Neural cell (in vitro differentiated cells): ENCODE measurements at regions not wholly inside any gene's neighbourhood (a gene's known extent, or its start where the extent isn't known, plus 50 kb on each side); places are given as distances from the start of the nearest gene placed in this dataset.

ENCODE experiments used
- H2AFZ ChIP-seq: fragments of 200-600, 300-800 bp; sonication (generic), shearing (Covaris generic); 2 replicates; pipeline ENCODE4 v1.6.0; 2014; ENCODE audit warnings: low read depth, mild to moderate bottlenecking, antibody characterized with exemption, low read length, moderate library complexity
- H3F3A ChIP-seq: fragments of 200-600 bp; shearing (Covaris generic); 2 replicates; pipeline ENCODE4 v1.6.1; 2016; ENCODE audit warnings: mild to moderate bottlenecking, moderate library complexity, mixed read lengths, antibody characterized with exemption, low read length; ENCODE audit not compliant: insufficient read depth, poor library complexity, severe bottlenecking
- H3K27ac ChIP-seq: fragments of 200-600, 300-800 bp; sonication (generic), shearing (Covaris generic); 2 replicates; pipeline ENCODE4 v1.5.1; 2014; ENCODE audit warnings: mild to moderate bottlenecking, low read length, moderate library complexity
- H3K27me3 ChIP-seq: fragments of 300-800, 200-600 bp; sonication (generic), shearing (Covaris generic); 2 replicates; pipeline ENCODE4 v1.6.0; 2014; ENCODE audit warnings: mild to moderate bottlenecking, low read depth, low read length, moderate library complexity; ENCODE audit not compliant: insufficient read depth
- H3K36me3 ChIP-seq: fragments of 300-800, 200-600 bp; sonication (generic), shearing (Covaris generic); 2 replicates; pipeline ENCODE4 v1.5.1; 2014; ENCODE audit warnings: mild to moderate bottlenecking, antibody characterized with exemption, low read length, moderate library complexity; ENCODE audit not compliant: insufficient read depth
- H3K4me2 ChIP-seq: fragments of 300-800, 200-600 bp; sonication (generic), shearing (Covaris generic); 2 replicates; pipeline ENCODE4 v1.6.0; 2014; ENCODE audit warnings: mild to moderate bottlenecking, low read length
- H3K4me3 ChIP-seq: fragments of 300-800, 200-600 bp; sonication (generic), shearing (Covaris generic); 2 replicates; pipeline ENCODE4 v1.5.1; 2014; ENCODE audit warnings: mild to moderate bottlenecking, low read length, moderate library complexity
- H3K79me2 ChIP-seq: fragments of 200-600 bp; shearing (Covaris generic); replicated peaks from 2 replicates; pipeline ENCODE4 v1.6.0; 2014; ENCODE audit warnings: mild to moderate bottlenecking, low read length, moderate library complexity; ENCODE audit not compliant: insufficient read depth
- H3K9ac ChIP-seq: fragments of 300-800, 200-600 bp; sonication (generic), shearing (Covaris generic); 2 replicates; pipeline ENCODE4 v1.6.1; 2016; ENCODE audit warnings: mild to moderate bottlenecking, low read length, mixed read lengths
- H3K9me2 ChIP-seq: fragments of 200-600 bp; shearing (Covaris generic); 2 replicates; pipeline ENCODE4 v1.6.1; 2016; ENCODE audit warnings: mild to moderate bottlenecking, low read length, mixed read lengths; ENCODE audit not compliant: insufficient read depth
- H3K9me3 ChIP-seq: fragments of 200-600, 300-800 bp; sonication (generic), shearing (Covaris generic); 2 replicates; pipeline ENCODE4 v1.6.1; 2016; ENCODE audit warnings: mild to moderate bottlenecking, mixed run types, low read length, moderate library complexity, mixed read lengths
- H4K20me1 ChIP-seq: fragments of 200-600 bp; shearing (Covaris generic); 2 replicates; pipeline ENCODE4 v1.6.1; 2016; ENCODE audit warnings: mild to moderate bottlenecking, mixed run types; ENCODE audit not compliant: insufficient read depth
- CTCF ChIP-seq: fragments of 450-650 bp; IDR thresholded peaks from 2 replicates; pipeline ENCODE4 v1.5.1; 2014; ENCODE audit warnings: antibody characterized with exemption, mild to moderate bottlenecking, moderate library complexity; ENCODE audit not compliant: poor library complexity, severe bottlenecking
- EP300 ChIP-seq: fragments of 450-650 bp; conservative IDR thresholded peaks from 2 replicates; pipeline ENCODE4 v1.6.1; 2014; ENCODE audit warnings: antibody characterized with exemption, mild to moderate bottlenecking, moderate library complexity; ENCODE audit not compliant: poor library complexity, severe bottlenecking
- EZH2 ChIP-seq: fragments of 200-600, 300-800 bp; shearing (Covaris generic), sonication (generic); IDR thresholded peaks from 2 replicates; pipeline ENCODE4 v1.6.1; 2014; ENCODE audit warnings: antibody characterized with exemption, low read length, borderline replicate concordance, mild to moderate bottlenecking; ENCODE audit not compliant: insufficient read depth, poor library complexity, severe bottlenecking
- MXI1 ChIP-seq: fragments of 450-650 bp; conservative IDR thresholded peaks from 2 replicates; pipeline ENCODE4 v1.6.1; 2014; ENCODE audit warnings: antibody characterized with exemption, mild to moderate bottlenecking; ENCODE audit not compliant: poor library complexity, severe bottlenecking
- POLR2AphosphoS5 ChIP-seq: IDR thresholded peaks from 2 replicates; pipeline ENCODE4 v1.6.1; 2012
- RAD21 ChIP-seq: fragments of 450-650 bp; conservative IDR thresholded peaks from 2 replicates; pipeline ENCODE4 v1.6.1; 2014; ENCODE audit warnings: antibody characterized with exemption, mild to moderate bottlenecking, moderate library complexity
- REST ChIP-seq: IDR thresholded peaks from 2 replicates; pipeline ENCODE4 v1.6.1; 2012; ENCODE audit warnings: borderline replicate concordance
- SMC3 ChIP-seq: fragments of 450-650 bp; conservative IDR thresholded peaks from 2 replicates; pipeline ENCODE4 v1.6.1; 2014; ENCODE audit warnings: antibody characterized with exemption, mild to moderate bottlenecking, moderate library complexity; ENCODE audit not compliant: poor library complexity
- TAF1 ChIP-seq: IDR thresholded peaks from 2 replicates; pipeline ENCODE4 v1.6.1; 2012; ENCODE audit warnings: low read depth

GRCh38 chr2:128702616-128703015 is 383.9 kb upstream of the HS6ST1 start:
- no peaks in the 10 kb centered on the region for H4K20me1 ChIP-seq
- no peak overlapping the region for H3K4me3 ChIP-seq
- no peaks in the 10 kb centered on the region for H3K79me2 ChIP-seq
- no peak overlapping the region for H3K4me2 ChIP-seq
- no peak overlapping the region for H3K27ac ChIP-seq
- peaks cover 6% of the 10 kb centered on the region for H3K9me3 ChIP-seq
- H3F3A ChIP-seq = no peaks in the 10 kb centered on the region
- no peaks in the 10 kb centered on the region for H3K36me3 ChIP-seq
- H3K9ac ChIP-seq = no peak overlapping the region
- H3K9me2 ChIP-seq = no peaks in the 10 kb centered on the region
- no peak for TF ChIP-seq SMC3
- TF ChIP-seq MXI1 = no peak
- TF ChIP-seq POLR2AphosphoS5 = no peak
- no peak for TF ChIP-seq TAF1
- no peak for TF ChIP-seq EZH2
- no peak for TF ChIP-seq EP300
- no peak for TF ChIP-seq RAD21
- TF ChIP-seq REST = no peak
- TF ChIP-seq CTCF = no peak
- H3K27me3 ChIP-seq = no peaks in the 10 kb centered on the region
- no peak overlapping the region for H2AFZ ChIP-seq

GRCh38 chr2:128708106-128708816 is 389.6 kb upstream of the HS6ST1 start:
- H4K20me1 ChIP-seq = no peaks in the 10 kb centered on the region
- TF ChIP-seq MXI1 (no peak), REST (no peak), TAF1 (no peak), RAD21 (no peak), SMC3 (no peak), EZH2 (no peak), POLR2AphosphoS5 (no peak), CTCF (no peak), EP300 (no peak)
- no peaks in the 10 kb centered on the region for H3F3A ChIP-seq
- H3K9me3 ChIP-seq = peaks cover 17% of the 10 kb centered on the region
- no peak overlapping the region for H3K9ac ChIP-seq
- H3K79me2 ChIP-seq = no peaks in the 10 kb centered on the region
- no peaks in the 10 kb centered on the region for H3K9me2 ChIP-seq
- no peak overlapping the region for H3K4me2 ChIP-seq
- H3K27ac ChIP-seq = no peak overlapping the region
- no peak overlapping the region for H2AFZ ChIP-seq
- H3K36me3 ChIP-seq = no peaks in the 10 kb centered on the region
- H3K27me3 ChIP-seq = no peaks in the 10 kb centered on the region
- H3K4me3 ChIP-seq = no peak overlapping the region
